HG03354 (cell line): ENCODE measurements at regions not wholly inside any gene's neighbourhood (a gene's known extent, or its start where the extent isn't known, plus 50 kb on each side); places are given as distances from the start of the nearest gene placed in this dataset.
"Not testable (repeated sequence)": the region's sequence is repeated elsewhere in the genome, so short reads cannot be mapped to it uniquely, and the experiment has no call there.

ENCODE experiments used
- ATAC-seq: cut with Tn5 transposase; IDR thresholded peaks from one replicate; pipeline ENCODE4 v1.9.1; 2021; ENCODE audit warnings: mild to moderate bottlenecking; ENCODE audit not compliant: unreplicated experiment, poor library complexity, severe bottlenecking

GRCh38 chr11:129503646-129504045, 128.0 kb downstream of the BARX2 start:
- ATAC-seq, result no peak

- no peak for ATAC-seq
Observed at GRCh38 chr11:129505266-129505665, 129.6 kb downstream of the BARX2 start.

DNA sequence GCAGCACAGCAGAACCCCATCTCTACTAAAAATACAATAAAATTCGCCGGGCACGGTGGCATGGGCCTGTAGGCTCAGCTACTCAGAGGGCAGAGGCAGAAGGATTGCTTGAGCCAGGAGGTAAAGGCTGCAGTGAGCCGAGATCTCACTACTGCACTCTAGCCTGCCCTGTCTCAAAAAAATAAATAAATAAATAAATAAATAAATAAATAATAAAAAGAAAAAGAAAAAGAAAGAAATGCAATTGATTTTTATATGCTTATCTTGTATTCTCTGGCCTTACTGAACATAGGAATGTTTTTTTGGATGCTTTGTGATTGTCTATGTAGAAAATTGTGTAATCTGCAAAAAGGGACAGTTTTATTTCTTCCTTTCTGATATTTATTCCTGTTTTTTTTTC, 132.5 kb downstream of the BARX2 start:
- no peak for ATAC-seq

DNA sequence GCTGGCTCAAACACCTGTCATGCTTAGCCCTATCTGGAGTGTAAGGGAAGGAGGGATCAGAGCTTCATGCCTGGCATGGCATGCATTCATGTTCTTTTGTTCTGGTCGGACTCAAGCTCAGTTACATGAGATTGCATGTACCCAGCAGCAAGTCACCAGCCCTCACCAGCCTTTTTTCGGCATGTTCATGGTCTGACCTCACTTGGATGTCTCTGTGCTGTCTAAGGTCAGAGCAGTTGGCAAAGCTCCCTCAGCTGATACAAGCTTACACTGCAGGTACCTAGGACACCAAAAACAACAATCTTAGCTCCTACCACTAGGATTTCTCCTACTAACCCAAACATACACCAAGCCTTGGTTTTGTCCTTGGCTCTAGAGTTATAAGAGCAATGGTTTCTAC, 152.6 kb downstream of the BARX2 start:
- ATAC-seq, result no peak

- ATAC-seq, result no peak
Observed at GRCh38 chr11:129530154-129530895, 154.7 kb downstream of the BARX2 start.

- no peak for ATAC-seq
Observed at GRCh38 chr11:129533395-129533794, 157.7 kb downstream of the BARX2 start.

DNA sequence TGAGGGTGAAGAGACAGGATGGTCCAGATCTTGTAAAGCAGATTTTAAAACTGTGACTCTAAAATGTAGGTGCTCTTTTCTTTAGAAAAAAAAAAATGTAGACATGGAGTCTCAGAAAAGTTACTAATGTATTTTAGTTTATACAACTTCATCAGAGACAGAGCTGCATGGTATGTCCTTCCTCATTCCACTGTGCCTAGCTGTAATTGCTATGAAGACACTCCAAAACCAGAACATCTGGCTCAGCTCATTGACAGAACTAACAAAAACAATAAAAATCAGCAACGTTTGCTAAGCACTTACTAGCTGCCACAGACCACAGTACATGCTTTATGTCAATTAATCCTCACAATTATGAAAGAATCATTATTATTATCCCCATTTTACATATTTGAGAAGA, 160.7 kb downstream of the BARX2 start:
- ATAC-seq, result no peak

GRCh38 chr11:129538323-129538722, 162.7 kb downstream of the BARX2 start:
- ATAC-seq, result no peak

DNA sequence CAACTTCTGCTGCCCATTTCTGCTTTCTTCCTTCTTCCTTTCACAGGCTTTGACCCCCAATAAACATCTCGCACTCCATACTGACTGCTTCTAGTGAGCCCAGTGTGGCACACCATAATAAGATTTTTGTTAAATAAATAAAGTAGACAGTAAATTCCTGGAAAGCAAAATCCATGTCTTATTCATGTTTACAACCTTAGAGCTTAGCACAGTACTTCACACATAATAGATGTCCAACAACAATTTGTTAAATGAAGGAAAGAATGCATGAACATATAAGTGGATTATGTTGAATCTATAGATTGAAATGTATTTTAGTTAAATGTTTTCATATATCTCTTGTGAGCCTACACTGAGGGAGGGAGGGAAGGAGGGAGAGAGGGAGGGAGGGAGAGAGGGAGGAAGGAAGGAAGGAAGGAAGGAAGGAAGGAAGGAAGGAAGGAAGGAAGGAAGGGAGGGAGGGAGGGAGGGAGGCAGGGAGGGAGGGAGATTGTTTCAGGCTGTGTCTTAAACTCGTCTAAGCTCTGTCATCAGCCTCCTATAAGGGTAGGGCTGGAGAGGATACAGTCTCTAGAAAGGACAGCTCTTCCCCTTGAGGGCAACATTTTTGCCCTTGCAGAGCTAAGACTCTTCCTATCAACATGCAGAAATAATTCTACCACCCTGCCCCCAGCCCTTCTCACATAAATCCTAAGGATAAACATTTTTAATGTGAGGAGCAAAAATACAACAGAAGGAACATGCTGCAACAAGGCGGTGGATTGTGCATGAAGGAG, 168.1 kb downstream of the BARX2 start:
- no peak for ATAC-seq

DNA sequence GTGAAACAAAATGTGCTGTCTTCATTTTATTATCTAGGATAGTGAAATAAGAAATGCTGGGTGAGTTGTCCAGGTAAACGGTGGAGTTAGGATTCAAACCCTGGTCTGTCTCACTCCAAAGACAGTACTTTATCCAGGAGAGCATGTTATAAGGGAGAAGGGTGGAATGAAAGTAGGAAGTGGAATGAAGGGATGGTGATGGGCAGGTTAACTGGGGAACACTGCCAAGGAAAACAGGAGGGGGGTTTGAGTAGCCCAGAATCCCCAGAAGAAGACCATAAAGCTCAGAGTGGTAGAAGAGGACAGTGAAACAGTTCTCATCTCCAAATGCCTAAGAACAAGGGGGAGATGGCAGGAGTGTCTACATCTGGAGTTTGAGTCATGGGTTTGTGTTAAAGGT, 169.0 kb downstream of the BARX2 start:
- no peak for ATAC-seq

- ATAC-seq, result no peak
Observed at GRCh38 chr11:129546266-129546665, 170.6 kb downstream of the BARX2 start.

DNA sequence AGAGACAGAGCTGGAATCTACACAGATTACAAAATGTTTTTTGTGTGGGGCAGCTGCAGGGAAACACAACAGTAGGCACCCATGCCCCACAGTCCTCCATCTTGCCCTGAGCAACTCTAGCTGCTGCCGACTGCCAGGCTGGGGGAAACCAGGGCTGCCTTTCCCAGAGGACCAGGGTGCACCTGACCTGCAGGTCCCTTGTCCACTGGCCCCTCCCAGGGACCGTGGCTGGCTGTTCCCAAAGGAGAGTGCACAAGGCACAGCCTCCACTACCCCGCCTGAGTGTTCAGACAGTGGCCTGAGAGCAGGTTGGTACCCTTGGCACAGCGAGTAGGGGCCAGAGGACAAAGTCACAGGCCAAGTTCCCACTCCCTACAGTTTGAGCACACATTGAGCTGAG, 181.8 kb downstream of the BARX2 start:
- no peak for ATAC-seq

DNA sequence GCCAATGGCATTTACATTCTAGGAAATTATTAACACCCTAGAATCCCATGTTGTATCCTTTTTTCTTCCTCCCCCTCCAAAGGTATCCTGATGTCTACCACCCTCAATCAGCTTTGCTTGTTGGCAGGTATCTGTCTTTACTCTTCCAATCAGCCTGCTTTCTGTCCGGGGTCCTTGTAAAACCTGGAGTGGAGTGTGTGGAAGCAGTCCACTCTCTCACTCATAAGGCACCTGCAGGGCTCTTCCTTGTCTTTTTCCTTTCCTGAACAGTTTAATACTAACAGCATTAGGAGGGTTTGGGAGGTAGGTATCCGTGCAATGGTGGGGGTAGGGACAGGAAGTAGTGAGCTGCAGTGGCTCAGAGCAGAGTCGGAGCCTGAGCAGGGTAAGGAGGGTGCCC, 193.4 kb downstream of the BARX2 start:
- no peak for ATAC-seq

- ATAC-seq, result not testable (repeated sequence)
Observed at GRCh38 chr11:129572667-129573066, 197.0 kb downstream of the BARX2 start.

GRCh38 chr11:129573161-129573560, 197.5 kb downstream of the BARX2 start:
- no peak for ATAC-seq

DNA sequence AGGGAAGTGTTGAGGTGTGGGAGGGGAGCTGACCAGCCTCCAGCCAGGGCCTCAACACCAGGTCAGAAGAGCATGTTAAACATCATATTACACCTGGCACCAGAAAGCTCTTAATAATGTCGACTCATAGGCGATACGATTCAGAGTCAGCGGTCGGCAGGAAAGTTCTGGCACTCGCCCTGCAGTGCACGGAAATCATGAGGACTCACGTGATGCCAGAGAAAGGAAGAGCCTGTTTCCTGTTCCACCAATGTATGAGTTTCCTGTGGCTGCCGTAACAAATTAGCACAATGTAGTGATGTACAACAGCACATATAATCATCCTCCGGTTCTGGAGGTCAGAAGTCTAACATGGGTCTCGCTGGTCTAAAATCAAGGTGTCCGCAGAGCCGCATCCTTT, 198.8 kb downstream of the BARX2 start:
- no peak for ATAC-seq

- ATAC-seq, result no peak
Observed at GRCh38 chr11:129576652-129577051, 201.0 kb downstream of the BARX2 start.

- ATAC-seq, result no peak
Observed at GRCh38 chr11:129578006-129578405, 202.4 kb downstream of the BARX2 start.

DNA sequence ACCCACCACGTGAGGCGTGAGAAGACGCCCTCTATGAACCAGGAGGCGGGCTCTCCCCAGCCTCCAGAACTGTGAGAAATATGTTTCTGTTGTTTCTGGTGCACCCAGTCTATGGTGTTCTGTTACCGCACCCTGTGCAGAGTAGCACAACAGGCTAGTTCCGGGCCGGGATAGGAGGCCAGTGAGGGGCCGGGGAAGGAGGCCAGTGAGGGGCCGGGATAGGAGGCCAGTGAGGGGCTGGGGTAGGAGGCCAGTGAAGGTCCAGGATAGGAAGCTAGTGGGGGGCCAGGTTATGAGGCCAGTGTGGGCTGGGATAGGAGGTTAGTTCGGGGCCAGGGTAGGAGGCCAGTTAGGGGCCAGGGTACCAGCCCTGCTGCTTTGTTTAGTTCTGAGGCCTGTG, 204.6 kb downstream of the BARX2 start:
- ATAC-seq, result no peak

GRCh38 chr11:129584316-129584715, 208.7 kb downstream of the BARX2 start:
- no peak for ATAC-seq

GRCh38 chr11:129589190-129589860, 213.7 kb downstream of the BARX2 start:
- no peak for ATAC-seq
